ENCODE measurements at regions not wholly inside any gene's neighbourhood (a gene's known extent, or its start where the extent isn't known, plus 50 kb on each side); places are given as distances from the start of the nearest gene placed in this dataset.

- TF ChIP-seq POLR2A (IDR thresholded peaks at IDR 0.05; ENCODE audit: low read length): no peak
- TF ChIP-seq GATA1 (IDR thresholded peaks at IDR 0.05; ENCODE audit: low read depth, low read length): no peak
These were observed 130.6 kb downstream of the C3orf38 start for GRCh38 chr3:88280326-88280725.

All from erythroblast (primary cell).